Liver (tissue), 3 donors: ENCODE measurements at regions not wholly inside any gene's neighbourhood (a gene's known extent, or its start where the extent isn't known, plus 50 kb on each side); places are given as distances from the start of the nearest gene placed in this dataset.
A peak's percentile ranks its signal among the peaks of the same experiment; 100 is the strongest.

Source experiments
- EGR1 ChIP-seq, 2 donors: IDR thresholded peaks; 2 replicates each; pipeline ENCODE4 v1.6.1; 2016 to 2018; ENCODE audit warnings: antibody characterized with exemption in 2 of 2, low read depth in 2 of 2
- FOXA1 ChIP-seq: IDR thresholded peaks from 2 replicates; pipeline ENCODE4 v1.6.1; 2016; ENCODE audit warnings: antibody characterized with exemption
- JUND ChIP-seq, 2 donors: IDR thresholded peaks; 2 replicates each; pipeline ENCODE4 v1.6.1; 2016; ENCODE audit warnings: antibody characterized with exemption in 2 of 2
- NR2F2 ChIP-seq: IDR thresholded peaks from 2 replicates; pipeline ENCODE4 v1.6.1; 2016; ENCODE audit warnings: antibody characterized with exemption
- RAD21 ChIP-seq, 2 donors: IDR thresholded peaks; 2 replicates each; pipeline ENCODE4 v1.6.1; 2016; ENCODE audit warnings: antibody characterized with exemption in 2 of 2, mild to moderate bottlenecking in 2 of 2
- SP1 ChIP-seq: IDR thresholded peaks from 2 replicates; pipeline ENCODE4 v1.6.1; 2018; ENCODE audit warnings: antibody characterized with exemption, mild to moderate bottlenecking
- TAF1 ChIP-seq: conservative IDR thresholded peaks from 2 replicates; pipeline ENCODE4 v1.6.1; 2016; ENCODE audit warnings: antibody characterized with exemption, mild to moderate bottlenecking
- YY1 ChIP-seq: IDR thresholded peaks from 2 replicates; pipeline ENCODE4 v1.6.1; 2016; ENCODE audit warnings: antibody characterized with exemption, mild to moderate bottlenecking
- TF ChIP-seq, protein P1 (sequence below): fragments of 150-350 bp; IDR thresholded peaks from 2 replicates; pipeline ENCODE4 v1.5.1; 2017; ENCODE audit warnings: improper control_type of control experiment, low read depth, low read length; ENCODE audit not compliant: missing input control
- TF ChIP-seq, protein P2 (sequence below): IDR thresholded peaks from 2 replicates; pipeline ENCODE4 v1.6.1; 2016; ENCODE audit warnings: antibody characterized with exemption, mild to moderate bottlenecking
- TF ChIP-seq, protein P3 (sequence below): IDR thresholded peaks from 2 replicates; pipeline ENCODE4 v1.6.1; 2016; ENCODE audit warnings: antibody characterized with exemption
- TF ChIP-seq, protein P4 (sequence below): IDR thresholded peaks from 2 replicates; pipeline ENCODE4 v1.6.1; 2016; ENCODE audit warnings: antibody characterized with exemption
- donor health status: healthy.
- donor health status: healthy.

DNA sequence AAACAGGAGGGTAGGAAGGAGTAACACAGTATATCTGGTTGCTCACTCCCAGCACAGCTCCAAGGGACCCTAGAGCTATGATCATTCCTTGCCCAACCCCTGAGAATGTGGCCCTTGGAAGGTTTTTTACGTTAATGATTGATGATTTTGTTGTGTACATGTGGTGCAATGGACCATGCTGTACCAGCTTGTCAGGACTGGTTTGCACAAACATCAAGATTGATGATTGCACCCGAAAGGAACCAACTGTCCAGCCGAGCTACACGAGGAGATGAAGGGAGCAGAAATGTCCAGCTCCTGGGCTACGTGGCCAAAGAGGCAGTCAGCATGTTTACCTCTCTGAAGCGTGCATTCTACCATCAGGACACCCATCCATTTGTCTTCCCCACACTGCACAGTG, 83.2 kb upstream of the USP9X start:
- TF ChIP-seq SP1 (peak; percentile 42), YY1 (peak; percentile 19), EGR1 (IDR thresholded peaks at IDR 0.05; ENCODE audit: low read depth in 2 of 2) (peak in 1 of 2 donors; percentile 52), TAF1 (no peak), FOXA1 (peak; percentile 25), RAD21 (IDR thresholded peaks at IDR 0.05) (peak in 1 of 2 donors; percentile 26), NR2F2 (no peak), JUND (IDR thresholded peaks at IDR 0.05) (peak in 1 of 2 donors; percentile 47)
- TF ChIP-seq, protein P1, sequence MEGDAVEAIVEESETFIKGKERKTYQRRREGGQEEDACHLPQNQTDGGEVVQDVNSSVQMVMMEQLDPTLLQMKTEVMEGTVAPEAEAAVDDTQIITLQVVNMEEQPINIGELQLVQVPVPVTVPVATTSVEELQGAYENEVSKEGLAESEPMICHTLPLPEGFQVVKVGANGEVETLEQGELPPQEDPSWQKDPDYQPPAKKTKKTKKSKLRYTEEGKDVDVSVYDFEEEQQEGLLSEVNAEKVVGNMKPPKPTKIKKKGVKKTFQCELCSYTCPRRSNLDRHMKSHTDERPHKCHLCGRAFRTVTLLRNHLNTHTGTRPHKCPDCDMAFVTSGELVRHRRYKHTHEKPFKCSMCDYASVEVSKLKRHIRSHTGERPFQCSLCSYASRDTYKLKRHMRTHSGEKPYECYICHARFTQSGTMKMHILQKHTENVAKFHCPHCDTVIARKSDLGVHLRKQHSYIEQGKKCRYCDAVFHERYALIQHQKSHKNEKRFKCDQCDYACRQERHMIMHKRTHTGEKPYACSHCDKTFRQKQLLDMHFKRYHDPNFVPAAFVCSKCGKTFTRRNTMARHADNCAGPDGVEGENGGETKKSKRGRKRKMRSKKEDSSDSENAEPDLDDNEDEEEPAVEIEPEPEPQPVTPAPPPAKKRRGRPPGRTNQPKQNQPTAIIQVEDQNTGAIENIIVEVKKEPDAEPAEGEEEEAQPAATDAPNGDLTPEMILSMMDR: no peak
- TF ChIP-seq, protein P2, sequence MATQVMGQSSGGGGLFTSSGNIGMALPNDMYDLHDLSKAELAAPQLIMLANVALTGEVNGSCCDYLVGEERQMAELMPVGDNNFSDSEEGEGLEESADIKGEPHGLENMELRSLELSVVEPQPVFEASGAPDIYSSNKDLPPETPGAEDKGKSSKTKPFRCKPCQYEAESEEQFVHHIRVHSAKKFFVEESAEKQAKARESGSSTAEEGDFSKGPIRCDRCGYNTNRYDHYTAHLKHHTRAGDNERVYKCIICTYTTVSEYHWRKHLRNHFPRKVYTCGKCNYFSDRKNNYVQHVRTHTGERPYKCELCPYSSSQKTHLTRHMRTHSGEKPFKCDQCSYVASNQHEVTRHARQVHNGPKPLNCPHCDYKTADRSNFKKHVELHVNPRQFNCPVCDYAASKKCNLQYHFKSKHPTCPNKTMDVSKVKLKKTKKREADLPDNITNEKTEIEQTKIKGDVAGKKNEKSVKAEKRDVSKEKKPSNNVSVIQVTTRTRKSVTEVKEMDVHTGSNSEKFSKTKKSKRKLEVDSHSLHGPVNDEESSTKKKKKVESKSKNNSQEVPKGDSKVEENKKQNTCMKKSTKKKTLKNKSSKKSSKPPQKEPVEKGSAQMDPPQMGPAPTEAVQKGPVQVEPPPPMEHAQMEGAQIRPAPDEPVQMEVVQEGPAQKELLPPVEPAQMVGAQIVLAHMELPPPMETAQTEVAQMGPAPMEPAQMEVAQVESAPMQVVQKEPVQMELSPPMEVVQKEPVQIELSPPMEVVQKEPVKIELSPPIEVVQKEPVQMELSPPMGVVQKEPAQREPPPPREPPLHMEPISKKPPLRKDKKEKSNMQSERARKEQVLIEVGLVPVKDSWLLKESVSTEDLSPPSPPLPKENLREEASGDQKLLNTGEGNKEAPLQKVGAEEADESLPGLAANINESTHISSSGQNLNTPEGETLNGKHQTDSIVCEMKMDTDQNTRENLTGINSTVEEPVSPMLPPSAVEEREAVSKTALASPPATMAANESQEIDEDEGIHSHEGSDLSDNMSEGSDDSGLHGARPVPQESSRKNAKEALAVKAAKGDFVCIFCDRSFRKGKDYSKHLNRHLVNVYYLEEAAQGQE: peak; percentile 55
- TF ChIP-seq, protein P3, sequence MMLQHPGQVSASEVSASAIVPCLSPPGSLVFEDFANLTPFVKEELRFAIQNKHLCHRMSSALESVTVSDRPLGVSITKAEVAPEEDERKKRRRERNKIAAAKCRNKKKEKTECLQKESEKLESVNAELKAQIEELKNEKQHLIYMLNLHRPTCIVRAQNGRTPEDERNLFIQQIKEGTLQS: no peak
- TF ChIP-seq, protein P4, sequence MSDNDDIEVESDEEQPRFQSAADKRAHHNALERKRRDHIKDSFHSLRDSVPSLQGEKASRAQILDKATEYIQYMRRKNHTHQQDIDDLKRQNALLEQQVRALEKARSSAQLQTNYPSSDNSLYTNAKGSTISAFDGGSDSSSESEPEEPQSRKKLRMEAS: peak; percentile 50
